Fibroblast of villous mesenchyme (primary cell): ENCODE measurements at regions not wholly inside any gene's neighbourhood (a gene's known extent, or its start where the extent isn't known, plus 50 kb on each side); places are given as distances from the start of the nearest gene placed in this dataset.

Source experiments
- DNase-seq: peaks from one replicate; pipeline ENCODE4 v3.0.0-alpha.2; 2010; ENCODE audit warnings: low read depth
- H3K4me3 ChIP-seq: 2 replicates; pipeline ENCODE4 v1.5.1; 2011; ENCODE audit warnings: low read depth, mild to moderate bottlenecking, low read length
- CTCF ChIP-seq: IDR thresholded peaks from 2 replicates; pipeline ENCODE4 v1.5.1; 2012; ENCODE audit warnings: low read depth, mild to moderate bottlenecking, low read length; ENCODE audit not compliant: insufficient read depth

DNA sequence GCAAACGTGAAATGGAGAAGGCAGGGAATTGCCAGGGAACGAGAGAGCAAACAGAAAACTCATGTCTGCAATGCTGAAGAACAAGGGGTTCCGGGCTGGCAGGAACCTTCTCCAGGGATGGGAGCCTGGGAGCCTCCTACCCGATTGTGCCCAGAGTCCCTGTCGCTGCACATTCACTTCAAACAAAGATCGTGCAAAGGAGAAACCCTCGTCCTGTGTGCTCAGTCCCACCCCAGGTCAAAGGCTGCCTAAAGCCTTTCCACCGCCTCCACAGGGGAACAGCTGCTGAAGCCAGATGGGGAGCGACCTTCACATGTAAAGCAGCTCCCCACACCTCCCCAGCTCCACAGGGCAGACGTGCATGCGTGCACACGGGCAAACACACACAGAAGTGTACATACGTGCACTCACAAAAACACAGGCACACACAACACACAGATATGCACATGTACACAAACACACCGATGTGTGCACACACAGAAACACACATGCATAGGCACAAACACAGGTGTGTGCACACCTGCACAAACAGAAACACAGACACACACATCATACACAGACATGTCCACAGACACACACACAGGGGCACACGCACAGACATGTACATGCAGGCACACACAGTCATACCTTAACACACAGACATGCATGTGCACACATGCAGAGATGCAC lies 460.1 kb upstream of the SALL3 start:
- TF ChIP-seq CTCF: no peak
- H3K4me3 ChIP-seq: no peak overlapping the region
- DNase-seq: no peak

DNA sequence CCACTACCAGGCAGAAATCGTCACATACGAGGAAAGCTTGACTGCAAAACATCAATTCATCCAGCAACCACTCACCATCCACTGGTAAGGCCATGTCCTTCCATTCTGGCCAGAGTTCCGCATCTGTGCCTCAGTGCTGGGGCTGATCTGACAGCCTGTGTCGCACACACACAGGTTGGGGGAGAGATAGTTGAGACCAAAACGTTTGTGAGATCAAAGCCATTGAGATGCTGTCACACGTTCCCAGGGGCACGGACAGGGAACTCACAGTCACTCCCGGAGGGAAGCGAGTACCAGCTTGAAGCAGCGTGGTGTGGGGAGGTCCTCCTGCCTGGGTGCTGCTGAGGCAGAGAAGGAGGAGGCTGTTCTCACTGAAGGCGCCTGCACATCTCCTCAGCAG lies 458.5 kb upstream of the SALL3 start:
- no peak for TF ChIP-seq CTCF

GRCh38 chr18:78521744-78522143 lies 457.9 kb upstream of the SALL3 start:
- H3K4me3 ChIP-seq: no peak overlapping the region
- TF ChIP-seq CTCF: no peak
- DNase-seq: no peak

More for the DNA sequence above, 458.5 kb upstream of the SALL3 start:
- DNase-seq: no peak
- H3K4me3 ChIP-seq: no peak overlapping the region

GRCh38 chr18:78522507-78522906 lies 457.1 kb upstream of the SALL3 start:
- no peak for TF ChIP-seq CTCF
- DNase-seq: no peak
- no peak overlapping the region for H3K4me3 ChIP-seq

DNA sequence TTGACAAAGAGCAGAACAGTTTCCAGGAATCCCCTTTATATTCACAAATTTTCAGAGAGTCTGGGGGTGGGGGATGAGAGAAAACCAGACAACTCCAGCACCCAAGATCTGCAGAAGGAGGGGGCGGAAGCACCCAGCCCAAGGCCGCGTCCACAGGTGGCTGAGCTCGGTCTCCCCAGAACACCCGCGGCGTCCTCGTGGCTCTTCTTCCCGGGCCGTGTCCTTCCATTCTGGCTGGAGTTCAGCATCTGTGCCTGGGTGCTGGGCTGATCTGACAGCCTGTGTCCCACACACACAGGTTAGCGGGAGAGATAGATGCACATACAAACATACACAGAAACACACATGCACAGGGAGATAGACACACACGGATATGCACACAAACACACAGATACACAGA lies 455.8 kb upstream of the SALL3 start:
- TF ChIP-seq CTCF: no peak
- DNase-seq: no peak
- H3K4me3 ChIP-seq: no peak overlapping the region

DNA sequence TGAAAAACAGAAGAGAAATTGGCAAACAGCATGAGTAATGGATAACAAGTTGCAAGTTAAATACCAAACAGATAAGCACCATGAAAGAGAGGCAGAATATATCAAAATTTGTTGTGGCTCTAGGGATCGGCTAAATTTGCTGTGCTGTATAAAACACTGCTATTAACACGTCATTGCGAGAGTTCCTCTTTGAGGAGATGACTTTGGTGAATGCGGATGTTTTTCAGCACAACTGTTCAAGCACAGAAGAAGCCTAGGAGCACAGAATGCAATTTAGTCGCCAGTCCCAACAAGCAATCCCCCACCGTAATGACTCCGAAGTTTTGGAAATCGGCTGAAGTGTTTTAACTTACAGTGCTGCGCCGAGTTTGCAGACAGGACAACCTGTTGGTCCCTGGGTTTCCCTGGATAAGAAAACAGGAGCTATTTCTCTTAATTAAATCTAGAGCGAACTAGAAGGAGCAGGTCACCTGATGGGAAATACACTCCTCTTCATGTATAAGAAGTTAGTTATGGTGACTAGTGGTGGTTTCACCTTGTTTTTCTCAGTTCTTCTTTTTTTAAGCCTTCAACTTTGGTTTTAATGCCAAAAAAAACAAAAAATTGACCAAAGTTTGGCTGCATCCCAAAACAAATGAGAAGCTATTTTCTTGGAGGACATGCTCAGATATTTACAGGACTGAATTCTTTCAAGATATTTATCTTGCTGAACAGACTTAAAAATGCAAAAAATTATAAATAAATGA lies 454.1 kb upstream of the SALL3 start:
- no peak overlapping the region for H3K4me3 ChIP-seq
- peak; percentile 1 for DNase-seq
- TF ChIP-seq CTCF: no peak

DNA sequence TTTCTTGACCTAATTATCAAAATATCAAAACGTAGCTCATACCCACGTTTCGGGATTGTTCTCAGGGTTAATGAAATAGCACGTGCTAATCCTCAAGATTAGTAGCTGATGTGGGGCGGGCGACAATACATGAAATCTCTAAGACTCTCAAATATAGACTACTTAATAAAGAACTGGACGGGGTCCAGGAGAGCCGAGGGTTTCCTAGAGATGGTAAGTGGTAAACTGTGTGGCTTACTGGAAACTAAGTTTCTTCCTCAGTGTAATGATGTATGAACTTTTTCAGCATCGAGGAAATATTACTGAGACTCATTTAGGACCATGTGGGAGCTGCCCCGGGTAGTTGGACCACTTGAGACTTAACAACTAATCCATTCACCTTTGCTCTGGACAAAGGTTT lies 453.3 kb upstream of the SALL3 start:
- no peak overlapping the region for H3K4me3 ChIP-seq
- DNase-seq: no peak
- TF ChIP-seq CTCF: no peak
